CD4-positive, CD25-positive, alpha-beta regulatory T cell (primary cell): ENCODE measurements at regions not wholly inside any gene's neighbourhood (a gene's known extent, or its start where the extent isn't known, plus 50 kb on each side); places are given as distances from the start of the nearest gene placed in this dataset.
A peak's percentile ranks its signal among the peaks of the same experiment; 100 is the strongest.

Source experiments
- ATAC-seq, 2 donors: fragments of 150-1000 bp; cut with Tn5 transposase; one replicate each; pipeline ENCODE4 v1.10.0; 2021; ENCODE audit warnings: low read depth in 2 of 2, moderate number of reproducible peaks in 2 of 2, moderate library complexity in 1 of 2
- DNase-seq, 3 donors: peaks; one replicate each; pipeline versions ENCODE4 v3.0.0 to v3.0.0-alpha.2; 2012 to 2022; ENCODE audit warnings: mixed read lengths in 1 of 3
- H3K27ac ChIP-seq: one replicate; pipeline ENCODE4 v1.7.0; 2013; ENCODE audit warnings: mild to moderate bottlenecking, low read length; ENCODE audit not compliant: insufficient read depth, poor library complexity, severe bottlenecking
- H3K27me3 ChIP-seq: one replicate; pipeline ENCODE4 v1.7.0; 2013; ENCODE audit warnings: low read length; ENCODE audit not compliant: control insufficient read depth, insufficient read depth
- H3K36me3 ChIP-seq: one replicate; pipeline ENCODE4 v1.7.0; 2013; ENCODE audit warnings: mild to moderate bottlenecking, low read length, moderate library complexity; ENCODE audit not compliant: control insufficient read depth, insufficient read depth
- H3K4me1 ChIP-seq: 2 replicates; pipeline ENCODE4 v1.7.0; 2013; ENCODE audit warnings: mild to moderate bottlenecking, low read length; ENCODE audit not compliant: insufficient read depth, control insufficient read depth, poor library complexity, severe bottlenecking
- H3K4me3 ChIP-seq: one replicate; pipeline ENCODE4 v1.7.0; 2013; ENCODE audit warnings: low read depth, mild to moderate bottlenecking, low read length, moderate library complexity
- H3K9me3 ChIP-seq, 2 experiments: 1 replicate in 1 of 2; 2 replicates in 1 of 2; pipeline ENCODE4 v1.7.0; 2013; ENCODE audit warnings: low read length in 2 of 2, mild to moderate bottlenecking in 1 of 2, moderate library complexity in 1 of 2; ENCODE audit not compliant: control insufficient read depth in 2 of 2
- H3K27ac Mint-ChIP-seq, 3 donors: one replicate each; pipeline ENCODE4 v1.8.0; 2020 to 2022; ENCODE audit warnings: mild to moderate bottlenecking in 3 of 3, mixed read lengths in 3 of 3, moderate library complexity in 2 of 3
- H3K27me3 Mint-ChIP-seq: one replicate; pipeline ENCODE4 v1.8.0; 2022; ENCODE audit warnings: mild to moderate bottlenecking, mixed read lengths
- H3K36me3 Mint-ChIP-seq: one replicate; pipeline ENCODE4 v1.8.0; 2020; ENCODE audit warnings: mixed read lengths
- H3K4me1 Mint-ChIP-seq, 4 donors: one replicate each; pipeline ENCODE4 v1.8.0; 2020 to 2022; ENCODE audit warnings: mixed read lengths in 4 of 4, mild to moderate bottlenecking in 1 of 4
- H3K4me3 Mint-ChIP-seq, 4 donors: one replicate each; pipeline ENCODE4 v1.8.0; 2020 to 2022; ENCODE audit warnings: mild to moderate bottlenecking in 4 of 4, mixed read lengths in 4 of 4, moderate library complexity in 3 of 4
- H3K9me3 Mint-ChIP-seq, 7 donors: one replicate each; pipeline ENCODE4 v1.8.0; 2020 to 2022; ENCODE audit warnings: mixed read lengths in 7 of 7, mild to moderate bottlenecking in 3 of 7, moderate library complexity in 2 of 7

DNA sequence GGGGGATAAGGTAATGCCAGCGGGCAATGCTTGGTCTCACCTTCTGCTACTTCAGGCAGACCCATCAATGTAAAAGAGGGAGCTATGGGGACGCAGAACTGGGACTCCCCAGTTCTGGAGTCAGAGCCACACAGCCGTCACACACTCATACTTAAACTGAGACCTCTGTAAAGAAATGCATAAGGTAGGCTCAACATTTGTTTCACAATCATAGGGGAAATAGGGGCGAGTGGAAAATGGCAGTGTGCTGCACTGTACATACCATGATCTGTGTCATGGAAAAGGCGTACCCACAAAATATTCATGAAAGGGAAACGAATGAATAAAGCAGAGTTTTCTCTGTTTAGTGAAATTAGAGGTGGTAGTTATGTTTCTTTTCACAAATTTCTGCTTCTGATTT lies 318.0 kb upstream of the NPVF start:
- Histone ChIP-seq H3K27ac (no peak overlapping the region), H3K9me3 (no peaks in the 10 kb centered on the region), H3K27me3 (peaks cover 3% of the 10 kb centered on the region), H3K36me3 (no peaks in the 10 kb centered on the region), H3K4me1 (no peaks in the 10 kb centered on the region), H3K4me3 (no peak overlapping the region)
- no peak overlapping the region for H3K4me3 Mint-ChIP-seq
- peaks cover 15% of the 10 kb centered on the region for H3K27me3 Mint-ChIP-seq
- peaks cover 0 to 2% (median 0%) of the 10 kb centered on the region in 7 donors for H3K9me3 Mint-ChIP-seq
- DNase-seq (no peak), ATAC-seq (no peak)
- no peaks in the 10 kb centered on the region for H3K36me3 Mint-ChIP-seq
- H3K27ac Mint-ChIP-seq: no peak overlapping the region
- peaks cover 0 to 4% (median 0%) of the 10 kb centered on the region in 4 donors for H3K4me1 Mint-ChIP-seq

- Mint-ChIP-seq H3K4me1 (peaks cover 0 to 4% (median 0%) of the 10 kb centered on the region in 4 donors), H3K4me3 (no peak overlapping the region), H3K27ac (peak overlapping the region in 1 of 3 donors; percentile 16), H3K9me3 (peaks cover 0 to 2% (median 0%) of the 10 kb centered on the region in 7 donors), H3K27me3 (peaks cover 2% of the 10 kb centered on the region), H3K36me3 (no peaks in the 10 kb centered on the region)
- DNase-seq (no peak), ATAC-seq (no peak)
- Histone ChIP-seq H3K27ac (no peak overlapping the region), H3K4me1 (no peaks in the 10 kb centered on the region), H3K9me3 (no peaks in the 10 kb centered on the region), H3K27me3 (peaks cover 2% of the 10 kb centered on the region), H3K36me3 (no peaks in the 10 kb centered on the region), H3K4me3 (no peak overlapping the region)
These were observed 321.1 kb upstream of the NPVF start for GRCh38 chr7:25549271-25549921.

DNA sequence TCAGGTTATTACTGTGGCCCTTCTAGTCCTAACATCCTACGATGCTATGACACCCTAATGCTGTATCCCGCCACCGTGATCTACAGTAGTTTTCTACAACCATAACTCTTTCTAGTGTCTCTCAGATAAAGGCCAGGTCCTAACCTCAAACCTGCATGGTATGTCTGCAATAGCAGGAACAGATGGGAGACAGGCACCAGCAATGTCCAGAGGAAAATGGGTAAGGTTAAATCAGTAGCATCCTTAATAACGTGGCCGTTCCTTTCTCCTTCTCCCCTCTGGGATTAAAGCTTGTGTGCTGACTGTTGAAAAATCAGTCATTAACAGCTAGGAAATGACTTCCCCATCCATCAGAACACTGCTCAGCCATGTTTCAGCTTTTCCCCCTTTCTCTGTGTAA lies 321.9 kb upstream of the NPVF start:
- no peaks in the 10 kb centered on the region for H3K36me3 ChIP-seq
- Mint-ChIP-seq H3K27ac (no peak overlapping the region), H3K27me3 (peaks cover 5% of the 10 kb centered on the region), H3K4me1 (peaks cover 0 to 4% (median 0%) of the 10 kb centered on the region in 4 donors), H3K9me3 (peaks cover 0 to 2% (median 0%) of the 10 kb centered on the region in 7 donors), H3K36me3 (no peaks in the 10 kb centered on the region), H3K4me3 (no peak overlapping the region)
- no peak for ATAC-seq
- no peak overlapping the region for H3K4me3 ChIP-seq
- H3K27me3 ChIP-seq: peaks cover 2% of the 10 kb centered on the region
- H3K4me1 ChIP-seq: no peaks in the 10 kb centered on the region
- no peak for DNase-seq
- no peak overlapping the region for H3K27ac ChIP-seq
- H3K9me3 ChIP-seq: no peaks in the 10 kb centered on the region

DNA sequence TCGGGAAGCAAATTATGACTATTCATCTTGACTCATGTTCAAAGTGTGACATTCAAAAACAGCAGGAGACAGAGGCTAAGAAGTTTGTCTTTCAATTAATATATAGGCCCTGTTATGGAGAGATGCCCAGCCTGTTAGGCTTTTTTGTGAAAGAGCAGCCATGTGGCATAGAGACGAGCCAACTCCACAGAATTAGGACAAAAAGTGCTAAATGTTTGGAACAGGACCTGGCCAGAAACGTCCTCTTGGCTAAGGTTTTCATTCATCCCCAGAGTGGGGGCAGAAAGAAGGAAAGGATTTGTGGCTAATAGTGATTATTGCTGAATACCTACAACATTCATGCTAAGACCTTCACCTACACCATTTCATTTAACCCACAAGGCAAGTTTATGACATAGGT lies 324.7 kb upstream of the NPVF start:
- peaks cover 15% of the 10 kb centered on the region for H3K27me3 Mint-ChIP-seq

GRCh38 chr7:25553580-25554291 lies 325.4 kb upstream of the NPVF start:
- Mint-ChIP-seq H3K27ac (no peak overlapping the region), H3K4me1 (peaks cover 0 to 9% (median 5%) of the 10 kb centered on the region in 4 donors), H3K4me3 (no peak overlapping the region), H3K9me3 (peaks cover 0 to 2% (median 0%) of the 10 kb centered on the region in 7 donors), H3K36me3 (no peaks in the 10 kb centered on the region), H3K27me3 (peaks cover 15% of the 10 kb centered on the region)
- H3K27ac ChIP-seq: no peak overlapping the region
- H3K27me3 ChIP-seq: peaks cover 2% of the 10 kb centered on the region
- H3K4me3 ChIP-seq: no peak overlapping the region
- H3K36me3 ChIP-seq: no peaks in the 10 kb centered on the region
- no peak for ATAC-seq
- DNase-seq: no peak
- H3K4me1 ChIP-seq: no peaks in the 10 kb centered on the region
- no peaks in the 10 kb centered on the region for H3K9me3 ChIP-seq

More for the DNA sequence above, 324.7 kb upstream of the NPVF start:
- no peaks in the 10 kb centered on the region for H3K4me1 ChIP-seq
- ATAC-seq (no peak), DNase-seq (no peak)
- H3K27ac Mint-ChIP-seq: no peak overlapping the region
- H3K9me3 ChIP-seq: no peaks in the 10 kb centered on the region
- H3K9me3 Mint-ChIP-seq: peaks cover 0 to 2% (median 0%) of the 10 kb centered on the region in 7 donors
- H3K4me1 Mint-ChIP-seq: peaks cover 0 to 9% (median 5%) of the 10 kb centered on the region in 4 donors
- H3K4me3 ChIP-seq: no peak overlapping the region
- peaks cover 2% of the 10 kb centered on the region for H3K27me3 ChIP-seq
- H3K27ac ChIP-seq: no peak overlapping the region
- no peak overlapping the region for H3K4me3 Mint-ChIP-seq
- H3K36me3 ChIP-seq: no peaks in the 10 kb centered on the region
- H3K36me3 Mint-ChIP-seq: no peaks in the 10 kb centered on the region

DNA sequence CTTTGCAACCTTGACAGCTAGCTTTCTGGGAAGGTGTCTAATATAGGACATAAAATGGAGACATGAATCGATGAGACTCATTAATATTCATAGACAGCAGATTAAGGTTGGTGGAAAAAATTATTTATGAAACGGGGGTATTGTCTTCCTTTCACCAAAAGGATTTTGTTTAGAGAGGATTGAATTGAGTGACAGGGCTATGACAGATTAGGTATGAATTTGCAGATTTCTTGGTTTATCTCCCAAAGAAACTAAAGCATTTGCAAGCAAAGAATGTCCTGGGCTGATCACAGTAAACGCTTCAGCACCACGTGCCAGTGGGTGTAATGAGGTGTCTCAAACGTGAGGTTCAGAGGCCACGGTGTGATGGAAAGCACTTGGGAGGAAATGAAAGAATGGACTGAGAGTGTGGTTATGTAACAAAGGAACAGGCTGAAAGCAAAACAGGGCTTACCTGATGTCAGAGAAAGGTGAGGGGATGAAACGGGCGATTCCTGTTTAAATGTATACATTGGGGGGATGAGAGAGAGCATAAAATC lies 329.2 kb upstream of the NPVF start:
- Mint-ChIP-seq H3K36me3 (no peaks in the 10 kb centered on the region), H3K9me3 (peaks cover 0 to 2% (median 0%) of the 10 kb centered on the region in 7 donors), H3K27me3 (peaks cover 23% of the 10 kb centered on the region), H3K4me3 (no peak overlapping the region), H3K4me1 (peaks cover 0 to 9% (median 5%) of the 10 kb centered on the region in 4 donors), H3K27ac (no peak overlapping the region)
- H3K27me3 ChIP-seq: peaks cover 4% of the 10 kb centered on the region
- H3K4me3 ChIP-seq: no peak overlapping the region
- DNase-seq (peak in 1 of 3 donors; percentile 29), ATAC-seq (no peak)
- no peaks in the 10 kb centered on the region for H3K9me3 ChIP-seq
- H3K27ac ChIP-seq: no peak overlapping the region
- no peaks in the 10 kb centered on the region for H3K4me1 ChIP-seq
- no peaks in the 10 kb centered on the region for H3K36me3 ChIP-seq

- ATAC-seq: no peak
- Mint-ChIP-seq H3K4me1 (peaks cover 0 to 9% (median 5%) of the 10 kb centered on the region in 4 donors), H3K9me3 (no peaks in the 10 kb centered on the region), H3K4me3 (no peak overlapping the region), H3K36me3 (no peaks in the 10 kb centered on the region), H3K27ac (no peak overlapping the region), H3K27me3 (peaks cover 28% of the 10 kb centered on the region)
- no peak overlapping the region for H3K4me3 ChIP-seq
- H3K27me3 ChIP-seq: peaks cover 4% of the 10 kb centered on the region
- no peak for DNase-seq
- no peaks in the 10 kb centered on the region for H3K4me1 ChIP-seq
- no peak overlapping the region for H3K27ac ChIP-seq
- no peaks in the 10 kb centered on the region for H3K36me3 ChIP-seq
- no peaks in the 10 kb centered on the region for H3K9me3 ChIP-seq
These were observed 329.6 kb upstream of the NPVF start for GRCh38 chr7:25557930-25558329.
